Esophagus muscularis mucosa (tissue), 3 donors: ENCODE measurements at regions not wholly inside any gene's neighbourhood (a gene's known extent, or its start where the extent isn't known, plus 50 kb on each side); places are given as distances from the start of the nearest gene placed in this dataset.

Experiments used
- CTCF ChIP-seq, 3 experiments: fragments of 200-600 bp in 2 of 3; fragments of 450-650 bp in 1 of 3; sonication (generic) in 2 of 3; IDR thresholded peaks; one replicate each; pipeline ENCODE4 v1.5.1; 2017 to 2019; ENCODE audit warnings: antibody characterized with exemption in 3 of 3, mild to moderate bottlenecking in 2 of 3, moderate library complexity in 1 of 3
- POLR2A ChIP-seq: fragments of 450-650 bp; IDR thresholded peaks from one replicate; pipeline ENCODE4 v1.6.1; 2017; ENCODE audit warnings: antibody characterized with exemption, moderate library complexity, mild to moderate bottlenecking, low read depth

DNA sequence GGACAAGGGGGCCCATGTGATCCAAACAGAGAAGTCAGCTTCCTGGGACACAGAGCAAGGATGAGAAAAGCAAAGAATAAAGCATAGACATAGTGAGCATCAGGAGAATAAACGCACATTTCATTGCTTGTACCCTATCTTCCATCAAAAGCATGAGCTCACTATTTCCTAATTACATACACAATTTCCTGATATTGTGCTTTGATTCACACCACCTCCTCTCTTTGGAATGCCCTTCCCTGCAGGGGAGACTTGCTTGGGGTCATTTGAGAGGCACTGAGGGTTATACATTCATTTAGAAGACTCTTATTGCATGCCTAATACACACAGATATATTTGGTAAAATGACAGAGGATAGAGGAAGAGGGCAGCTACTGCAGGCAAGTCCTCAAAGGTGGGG is 185.4 kb downstream of the SEC16B start:
- TF ChIP-seq POLR2A (no peak), CTCF (IDR thresholded peaks at IDR 0.05) (no peak)
